Mesodermal cell (in vitro differentiated cells): ENCODE measurements at regions not wholly inside any gene's neighbourhood (a gene's known extent, or its start where the extent isn't known, plus 50 kb on each side); places are given as distances from the start of the nearest gene placed in this dataset.

ENCODE experiments used
- H3K27ac ChIP-seq: 2 replicates; pipeline ENCODE4 v1.7.0; 2013; ENCODE audit warnings: mild to moderate bottlenecking, low read depth, low read length, moderate library complexity; ENCODE audit not compliant: severe bottlenecking
- H3K36me3 ChIP-seq: 2 replicates; pipeline ENCODE4 v1.7.1; 2013; ENCODE audit warnings: mild to moderate bottlenecking, low read length, moderate library complexity; ENCODE audit not compliant: control insufficient read depth, insufficient read depth
- H3K4me1 ChIP-seq: one replicate; pipeline ENCODE4 v1.7.1; 2013; ENCODE audit warnings: mild to moderate bottlenecking, low read length; ENCODE audit not compliant: insufficient read depth, control insufficient read depth, poor library complexity, severe bottlenecking
- H3K4me3 ChIP-seq: 2 replicates; pipeline ENCODE4 v1.7.0; 2013; ENCODE audit warnings: low read length, control low read depth, mild to moderate bottlenecking; ENCODE audit not compliant: insufficient read depth, poor library complexity, severe bottlenecking; ENCODE audit errors: extremely low read depth
- H3K9me3 ChIP-seq: 2 replicates; pipeline ENCODE4 v1.7.1; 2013; ENCODE audit warnings: mild to moderate bottlenecking, low read length, moderate library complexity; ENCODE audit not compliant: control insufficient read depth
- WGBS, 2 experiments: methylation state at CpG; one replicate each; pipeline ENCODE4 v1.1.5; 2013; ENCODE audit warnings: missing lambda C conversion rate in 2 of 2; ENCODE audit not compliant: insufficient coverage in 2 of 2; 5-methylcytosine and 5-hydroxymethylcytosine counted together

GRCh38 chr7:24129597-24129996 is 154.4 kb upstream of the NPY start:
- Histone ChIP-seq H3K9me3 (no peaks in the 10 kb centered on the region), H3K4me3 (no peak overlapping the region), H3K36me3 (no peaks in the 10 kb centered on the region), H3K4me1 (no peaks in the 10 kb centered on the region), H3K27ac (no peak overlapping the region)
- WGBS, 2 experiments, result 94 to 97% methylated on average over 2 to 3 of the region's 4 CpGs

GRCh38 chr7:24130631-24131030 is 153.4 kb upstream of the NPY start:
- Histone ChIP-seq H3K4me3 (no peak overlapping the region), H3K9me3 (no peaks in the 10 kb centered on the region), H3K4me1 (no peaks in the 10 kb centered on the region), H3K27ac (no peak overlapping the region), H3K36me3 (no peaks in the 10 kb centered on the region)

DNA sequence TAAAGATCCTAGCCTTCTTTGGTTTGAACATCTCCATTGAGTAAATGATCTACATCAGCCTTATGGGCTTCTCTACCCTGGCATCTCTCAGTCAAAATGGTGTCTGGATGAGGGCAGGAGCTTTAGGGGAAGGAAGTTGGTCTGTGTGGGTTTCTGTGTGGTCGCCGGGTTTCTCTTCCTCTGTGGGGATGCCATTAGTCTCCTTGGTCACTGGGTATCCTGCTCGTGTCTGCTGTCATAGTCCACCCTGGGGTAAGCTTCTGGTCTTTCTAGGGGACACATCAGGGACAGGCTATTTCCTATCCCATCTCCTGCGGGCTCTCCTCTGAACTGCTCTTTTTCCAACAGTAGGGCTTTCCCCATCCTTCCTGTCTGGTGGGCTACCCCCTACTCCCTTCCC is 150.3 kb upstream of the NPY start:
- 85 to 86% methylated on average over 2 to 4 of the region's 4 CpGs for WGBS, 2 experiments
- Histone ChIP-seq H3K9me3 (no peaks in the 10 kb centered on the region), H3K4me1 (no peaks in the 10 kb centered on the region), H3K36me3 (no peaks in the 10 kb centered on the region), H3K4me3 (no peak overlapping the region), H3K27ac (no peak overlapping the region)

DNA sequence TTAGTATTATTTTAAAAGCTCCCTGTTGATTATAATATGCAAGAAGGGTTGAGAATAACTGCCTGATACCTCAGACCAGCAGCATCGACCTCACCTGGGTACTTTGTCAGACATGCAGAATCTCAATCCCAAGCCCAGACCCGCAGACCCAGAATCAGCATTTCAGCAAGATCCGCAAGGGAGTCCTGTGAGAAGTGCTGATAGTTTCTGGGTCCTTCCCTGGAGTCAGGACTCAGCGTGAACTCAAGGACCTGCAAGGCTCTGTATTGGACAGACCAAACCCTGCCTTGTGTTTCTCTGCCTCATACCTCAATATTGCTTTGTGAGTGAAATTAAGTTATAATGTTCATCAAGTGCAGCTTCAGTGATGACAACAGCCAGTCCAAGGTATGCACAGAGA is 149.5 kb upstream of the NPY start:
- no peak overlapping the region for H3K4me3 ChIP-seq
- H3K36me3 ChIP-seq, result no peaks in the 10 kb centered on the region
- H3K9me3 ChIP-seq, result no peaks in the 10 kb centered on the region
- WGBS, 2 experiments, result 84 to 95% methylated on average over 3 of the region's 4 CpGs
- H3K27ac ChIP-seq, result no peak overlapping the region
- H3K4me1 ChIP-seq, result no peaks in the 10 kb centered on the region

DNA sequence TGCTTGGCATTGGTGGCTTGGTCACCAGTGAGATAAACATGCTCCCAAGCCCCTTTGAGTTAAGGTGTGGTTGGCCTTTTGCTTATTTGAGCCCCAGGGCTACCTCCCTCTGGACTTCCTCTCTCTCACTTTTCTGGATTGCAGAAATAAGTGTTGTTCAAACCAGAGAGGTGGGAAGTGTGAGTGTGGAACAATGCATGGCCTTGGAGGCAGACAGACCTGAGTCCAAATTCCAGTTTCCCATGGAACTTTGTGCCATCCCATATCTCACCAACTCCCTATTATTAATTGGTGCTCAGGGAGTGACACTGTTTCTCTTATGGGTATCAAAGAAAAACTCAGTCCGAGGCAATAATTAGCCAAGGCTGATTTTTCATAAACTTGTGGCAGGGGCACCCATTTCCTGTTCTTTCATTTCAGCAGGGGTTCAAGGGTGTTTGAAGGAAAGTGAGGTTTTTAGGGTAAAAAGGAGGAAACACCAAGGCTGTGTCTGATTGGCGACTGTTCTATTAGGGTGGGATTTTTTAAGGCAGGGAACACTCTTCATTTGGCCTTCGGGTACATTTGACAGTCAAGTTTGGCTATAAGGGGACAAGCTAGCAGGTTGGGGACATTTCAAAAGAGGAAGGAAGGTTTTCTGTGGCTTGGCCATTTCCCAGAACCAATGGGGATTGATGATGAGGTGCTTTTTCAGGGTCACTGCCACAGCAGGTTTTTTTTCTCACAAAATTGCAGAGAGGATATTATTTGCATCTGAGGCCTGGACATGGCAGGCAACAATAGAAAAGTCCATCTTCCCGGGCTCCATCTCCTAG is 148.8 kb upstream of the NPY start:
- Histone ChIP-seq H3K4me3 (no peak overlapping the region), H3K9me3 (no peaks in the 10 kb centered on the region), H3K36me3 (no peaks in the 10 kb centered on the region), H3K27ac (no peak overlapping the region), H3K4me1 (no peaks in the 10 kb centered on the region)
- WGBS, 2 experiments, result 84 to 86% methylated on average over 3 to 4 of the region's 4 CpGs

GRCh38 chr7:24137338-24137737 is 146.7 kb upstream of the NPY start:
- H3K36me3 ChIP-seq, result no peaks in the 10 kb centered on the region
- 71 to 100% methylated on average over 2 to 3 of the region's 3 CpGs for WGBS, 2 experiments
- H3K4me3 ChIP-seq, result no peak overlapping the region
- no peaks in the 10 kb centered on the region for H3K9me3 ChIP-seq
- H3K4me1 ChIP-seq, result no peaks in the 10 kb centered on the region
- no peak overlapping the region for H3K27ac ChIP-seq

- H3K9me3 ChIP-seq, result no peaks in the 10 kb centered on the region
- H3K36me3 ChIP-seq, result no peaks in the 10 kb centered on the region
- no peaks in the 10 kb centered on the region for H3K4me1 ChIP-seq
- H3K4me3 ChIP-seq, result no peak overlapping the region
- H3K27ac ChIP-seq, result no peak overlapping the region
These were observed 145.6 kb upstream of the NPY start for GRCh38 chr7:24138343-24138742.

- H3K36me3 ChIP-seq, result no peaks in the 10 kb centered on the region
- H3K4me3 ChIP-seq, result no peak overlapping the region
- H3K27ac ChIP-seq, result no peak overlapping the region
- no peaks in the 10 kb centered on the region for H3K4me1 ChIP-seq
- 70 to 87% methylated on average over 3 of the region's 4 CpGs for WGBS, 2 experiments
- no peaks in the 10 kb centered on the region for H3K9me3 ChIP-seq
These were observed 144.0 kb upstream of the NPY start for GRCh38 chr7:24140001-24140400.

DNA sequence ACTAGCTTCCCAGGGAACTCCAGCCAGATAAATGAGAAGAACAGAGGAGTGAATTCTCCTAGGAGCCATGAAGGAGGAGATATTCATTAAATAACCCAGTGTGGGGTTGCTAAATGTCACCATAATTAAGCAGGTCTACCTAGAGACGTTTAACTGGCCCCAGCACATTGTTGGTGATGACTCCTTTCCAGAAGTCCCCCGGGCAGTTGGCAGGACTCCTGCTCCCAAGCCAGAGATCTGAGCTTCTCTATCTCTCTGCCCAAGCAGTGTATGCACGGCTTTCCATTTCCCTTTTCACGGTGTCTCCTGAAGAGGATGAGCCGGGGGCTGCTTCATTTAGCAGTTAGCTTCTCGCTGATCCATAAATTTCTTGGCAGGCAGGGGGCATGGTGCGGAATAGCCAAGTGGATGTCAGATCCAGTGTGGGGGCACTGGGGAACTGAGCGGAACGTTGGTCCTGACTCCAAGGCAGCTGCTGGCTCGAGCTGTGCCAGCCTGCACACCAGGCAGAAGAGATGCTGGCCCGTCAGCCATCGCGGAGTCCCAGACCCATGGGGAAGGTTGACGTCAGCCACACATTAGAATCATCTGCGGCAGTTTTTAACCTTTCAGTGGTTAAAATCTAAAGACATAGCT is 142.0 kb upstream of the NPY start:
- Histone ChIP-seq H3K4me1 (no peaks in the 10 kb centered on the region), H3K9me3 (no peaks in the 10 kb centered on the region), H3K27ac (no peak overlapping the region), H3K4me3 (no peak overlapping the region), H3K36me3 (no peaks in the 10 kb centered on the region)
- WGBS, 2 experiments, result 86 to 89% methylated on average over 15 of the region's 15 CpGs

DNA sequence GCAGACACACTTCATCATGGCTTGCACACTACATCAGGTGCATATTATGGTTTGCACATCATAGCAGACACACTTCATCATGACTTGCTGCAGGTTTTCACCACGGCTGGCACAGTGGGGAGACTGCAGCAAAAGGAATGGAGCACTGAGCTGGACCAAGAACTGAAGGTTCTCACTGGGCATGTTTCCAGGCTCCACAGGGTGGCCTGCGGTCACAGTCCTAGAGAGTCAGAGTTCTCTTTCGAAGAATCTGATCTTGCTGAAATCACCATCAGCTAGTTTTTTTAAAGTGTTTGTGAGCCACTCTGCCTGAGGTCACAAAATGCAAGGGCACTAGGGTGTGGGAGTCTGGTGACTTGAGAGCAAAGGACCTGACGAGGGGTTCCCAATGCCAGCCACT is 140.4 kb upstream of the NPY start:
- WGBS, 2 experiments, result 82 to 96% methylated on average over 3 of the region's 4 CpGs

DNA sequence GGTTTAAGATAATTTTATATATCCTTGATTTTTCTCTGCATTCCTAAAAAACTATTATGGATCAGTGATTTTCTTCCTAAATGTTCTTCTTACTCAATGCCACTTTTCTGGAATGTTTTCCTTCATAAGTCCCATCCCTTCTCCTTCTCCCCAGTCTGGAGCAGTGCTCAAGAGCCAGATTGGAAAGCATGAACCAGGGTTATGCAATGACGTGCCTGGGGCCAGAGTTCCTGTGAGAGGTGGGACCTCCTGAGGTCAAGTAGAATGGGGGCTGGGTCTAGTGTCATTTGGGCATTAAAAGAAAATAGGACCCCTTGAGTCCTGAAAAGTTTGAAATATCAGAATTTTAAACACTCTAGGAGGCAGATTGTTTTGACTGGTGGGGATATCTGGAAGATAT is 132.0 kb upstream of the NPY start:
- H3K4me3 ChIP-seq, result no peak overlapping the region
- H3K27ac ChIP-seq, result no peak overlapping the region
- H3K9me3 ChIP-seq, result no peaks in the 10 kb centered on the region
- no CpG with 5 or more reads among the region's 1 CpG for WGBS, 2 experiments
- no peaks in the 10 kb centered on the region for H3K36me3 ChIP-seq
- no peaks in the 10 kb centered on the region for H3K4me1 ChIP-seq

More for the DNA sequence above, 140.4 kb upstream of the NPY start:
- Histone ChIP-seq H3K4me3 (no peak overlapping the region), H3K4me1 (no peaks in the 10 kb centered on the region), H3K27ac (no peak overlapping the region), H3K9me3 (no peaks in the 10 kb centered on the region), H3K36me3 (no peaks in the 10 kb centered on the region)
